ENCODE measurements at regions not wholly inside any gene's neighbourhood (a gene's known extent, or its start where the extent isn't known, plus 50 kb on each side); places are given as distances from the start of the nearest gene placed in this dataset.
"Not testable (repeated sequence)": the region's sequence is repeated elsewhere in the genome, so short reads cannot be mapped to it uniquely, and the experiment has no call there.

GRCh38 chr10:59000162-59000825 lies 176.1 kb upstream of the PHYHIPL start:
- DNase-seq: no peak

DNA sequence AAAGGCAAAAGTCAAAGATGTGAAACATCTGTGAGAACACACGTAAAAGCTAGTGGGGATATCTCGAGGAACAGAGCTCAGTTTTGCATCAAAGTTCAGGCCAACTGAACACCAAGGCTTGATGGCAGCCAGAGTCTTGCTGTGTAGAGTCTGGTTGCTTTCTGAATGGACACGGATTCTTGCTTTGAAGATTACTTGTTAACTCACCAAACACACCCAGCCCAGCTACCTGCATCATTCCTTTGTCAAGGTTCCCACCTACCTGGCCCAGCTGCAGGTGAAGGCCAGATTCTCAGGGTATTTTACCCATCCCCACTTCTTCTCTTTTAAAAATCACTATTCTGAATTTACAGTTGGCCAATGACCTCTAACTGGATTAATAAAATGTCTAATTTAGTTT lies 174.4 kb upstream of the PHYHIPL start:
- no peak for DNase-seq

DNA sequence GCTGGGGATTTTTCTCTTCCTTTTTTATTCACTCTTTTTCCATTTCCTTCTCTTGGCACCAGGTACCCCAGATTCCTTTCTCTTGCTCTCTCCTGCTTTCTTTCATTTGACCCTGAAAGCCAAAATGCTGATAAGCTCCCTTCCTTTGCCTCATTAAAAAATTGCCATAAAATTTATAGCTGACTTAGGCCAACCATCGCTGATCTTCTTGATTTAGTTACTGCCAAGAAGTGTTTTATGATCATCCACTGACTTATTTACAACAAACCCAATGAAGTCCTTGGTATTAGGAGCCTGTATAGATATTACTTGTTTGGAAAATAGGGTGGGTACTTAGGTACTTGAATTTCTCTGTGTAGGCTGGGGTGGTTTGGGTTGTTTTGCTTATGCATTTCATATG lies 173.2 kb upstream of the PHYHIPL start:
- DNase-seq: no peak

DNA sequence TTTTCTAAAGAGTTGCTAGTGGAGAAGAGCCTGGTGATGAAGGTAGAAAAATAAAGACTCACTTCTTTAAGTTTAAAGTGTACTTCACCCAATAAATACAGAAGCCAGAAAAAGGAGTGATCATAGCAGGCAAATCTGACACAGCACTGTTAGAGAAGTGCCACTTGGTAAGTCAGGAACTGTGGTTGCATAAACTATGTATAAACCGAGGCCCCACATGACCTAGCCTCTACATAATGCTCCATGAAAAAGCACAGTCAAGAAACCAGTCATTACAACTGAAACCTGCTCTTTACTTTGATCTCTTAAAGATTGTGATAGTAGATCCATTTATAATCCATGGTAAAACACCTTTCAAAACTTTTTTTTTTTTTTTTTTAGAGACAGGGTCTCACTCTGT lies 172.1 kb upstream of the PHYHIPL start:
- DNase-seq: no peak

DNA sequence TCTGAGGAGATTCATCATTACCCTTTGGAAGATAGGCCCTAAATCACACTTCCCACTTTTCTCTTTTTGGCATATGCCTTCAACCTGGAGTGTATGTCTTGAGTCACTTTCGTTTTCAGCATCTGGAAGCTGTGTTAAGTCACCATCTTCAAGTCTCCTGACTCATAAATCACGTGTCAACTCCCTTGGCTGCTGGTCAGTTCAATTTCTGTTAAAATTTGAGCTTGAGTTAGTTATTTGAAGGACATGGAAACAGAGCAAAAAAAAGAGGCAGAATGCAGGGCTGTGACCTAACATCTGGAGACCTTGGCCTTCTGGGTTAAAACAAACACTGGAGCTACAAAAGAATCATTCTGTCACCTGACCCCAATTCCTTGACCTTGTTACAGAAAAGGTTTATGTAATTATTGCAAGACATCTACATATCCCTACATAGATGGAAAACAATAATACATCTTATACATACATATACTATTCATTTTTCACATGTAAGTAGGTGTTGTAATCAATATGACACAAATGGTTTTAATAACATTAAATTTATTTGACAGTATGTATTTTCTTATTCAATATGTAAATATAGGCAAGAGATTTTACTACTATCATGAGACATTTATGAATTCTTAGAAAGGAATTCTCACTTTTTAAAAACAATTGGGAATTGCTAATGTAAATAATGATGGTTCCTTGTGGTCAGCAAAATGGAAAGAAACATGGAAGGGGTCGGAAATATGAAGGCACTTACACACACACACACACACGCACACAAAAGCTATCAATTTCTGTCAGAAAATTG lies 169.7 kb upstream of the PHYHIPL start:
- no peak for DNase-seq

DNA sequence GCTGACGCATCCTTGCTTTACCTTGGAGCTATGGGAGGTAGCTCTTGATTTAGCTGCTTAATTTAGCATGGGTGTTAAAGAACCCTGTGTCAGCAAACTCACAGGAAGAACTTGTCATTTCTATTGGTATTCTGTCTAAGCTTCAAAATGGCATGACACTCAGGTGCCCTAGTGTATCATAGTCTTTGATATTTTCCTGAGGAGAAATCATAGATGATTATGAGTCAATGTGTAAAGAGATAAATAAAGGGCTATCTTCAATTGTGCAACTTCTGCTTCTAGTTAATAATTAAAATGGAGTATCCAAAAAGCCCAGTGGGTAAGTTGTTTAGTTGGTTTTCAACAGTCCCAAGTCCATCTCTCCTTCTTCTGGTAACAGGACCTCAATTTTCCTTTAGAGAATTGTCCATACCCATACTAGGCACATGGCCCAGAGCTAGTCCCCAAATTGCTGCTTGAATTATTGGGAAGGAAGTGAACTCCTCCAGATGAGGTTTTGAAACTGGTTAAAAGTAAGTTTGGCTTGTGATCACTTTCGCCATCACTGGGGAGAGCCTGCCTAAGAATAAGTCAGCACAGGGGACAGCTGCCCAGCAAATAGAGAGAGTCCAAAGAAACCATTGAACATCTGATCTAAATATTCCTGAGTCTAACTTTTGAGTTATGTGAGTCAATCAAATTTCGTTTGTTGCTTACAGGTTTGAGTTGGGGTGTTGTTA lies 169.0 kb upstream of the PHYHIPL start:
- no peak for DNase-seq

- no peak for DNase-seq
Observed at GRCh38 chr10:59008452-59008851, 168.0 kb upstream of the PHYHIPL start.

DNA sequence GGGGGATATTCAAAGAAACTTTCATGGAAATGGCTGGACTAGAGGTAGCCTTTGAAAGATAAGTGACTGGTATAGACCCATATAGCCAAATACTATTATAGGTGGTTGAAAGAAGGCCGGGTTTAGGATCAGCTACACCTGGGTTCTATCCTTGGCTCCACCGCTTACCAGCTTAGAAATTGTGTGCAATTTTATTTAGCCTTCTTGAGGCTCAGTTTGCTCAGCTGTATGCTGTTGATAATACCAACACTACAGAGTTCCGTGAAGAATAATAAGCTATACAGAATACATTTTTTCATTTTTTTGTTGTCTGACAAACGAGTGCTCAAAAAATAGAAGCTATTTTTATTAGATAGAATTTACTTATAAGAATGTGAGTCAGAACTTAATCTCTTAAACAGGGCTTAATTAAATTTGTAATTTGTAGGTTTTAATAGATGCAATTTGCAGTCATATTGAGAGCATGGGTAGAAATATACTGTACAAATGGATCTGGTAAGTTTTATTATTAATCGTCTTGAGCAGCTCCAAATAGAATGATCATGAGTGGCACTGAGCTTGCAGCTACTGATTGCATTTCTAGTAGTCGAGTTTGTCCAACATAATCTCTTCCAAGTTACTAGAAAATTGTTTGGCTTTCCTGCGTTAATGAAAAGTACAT lies 164.3 kb upstream of the PHYHIPL start:
- no peak for DNase-seq

DNA sequence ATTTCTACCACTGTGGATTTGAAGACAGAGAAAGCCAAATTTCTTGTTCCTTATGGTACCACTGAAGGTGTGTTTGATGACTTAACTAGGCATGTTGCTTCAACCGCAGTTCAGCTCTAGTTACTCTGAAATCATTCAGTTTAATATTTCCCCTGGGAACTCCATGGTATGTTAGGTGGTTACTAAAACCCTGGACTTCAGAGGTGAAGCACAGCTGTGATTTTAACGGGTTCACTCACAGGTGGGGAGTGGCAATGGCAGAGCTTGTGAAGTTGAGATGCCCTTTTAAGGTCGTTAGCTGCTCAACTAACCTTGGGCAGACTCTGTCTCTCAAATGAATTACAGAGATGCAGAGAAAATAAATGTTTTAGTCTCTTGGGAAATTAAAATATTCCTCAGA lies 163.6 kb upstream of the PHYHIPL start:
- DNase-seq: no peak

- no peak for DNase-seq
Observed at GRCh38 chr10:59016043-59016442, 160.4 kb upstream of the PHYHIPL start.

DNA sequence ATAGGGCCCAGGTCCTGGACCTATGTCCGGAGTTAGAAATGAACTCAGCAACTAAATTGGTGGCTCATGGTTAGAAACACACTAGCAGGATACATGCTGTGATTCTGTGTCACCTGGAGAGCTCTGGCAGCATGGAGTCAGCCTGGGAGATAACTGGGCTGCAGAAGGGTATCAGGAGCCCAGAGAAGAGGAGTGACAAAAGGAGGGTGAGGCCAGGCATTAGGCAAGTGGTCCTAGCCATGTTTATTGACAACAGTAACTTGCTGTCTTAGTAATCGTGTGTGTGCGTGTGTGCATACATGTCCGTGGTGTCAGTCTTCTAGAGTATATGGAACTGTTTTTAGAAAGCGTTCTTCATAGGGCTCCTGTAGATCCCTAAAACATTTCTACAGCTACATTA lies 157.5 kb upstream of the PHYHIPL start:
- no peak for DNase-seq

- no peak for DNase-seq
Observed at GRCh38 chr10:59019603-59020002, 156.8 kb upstream of the PHYHIPL start.

DNA sequence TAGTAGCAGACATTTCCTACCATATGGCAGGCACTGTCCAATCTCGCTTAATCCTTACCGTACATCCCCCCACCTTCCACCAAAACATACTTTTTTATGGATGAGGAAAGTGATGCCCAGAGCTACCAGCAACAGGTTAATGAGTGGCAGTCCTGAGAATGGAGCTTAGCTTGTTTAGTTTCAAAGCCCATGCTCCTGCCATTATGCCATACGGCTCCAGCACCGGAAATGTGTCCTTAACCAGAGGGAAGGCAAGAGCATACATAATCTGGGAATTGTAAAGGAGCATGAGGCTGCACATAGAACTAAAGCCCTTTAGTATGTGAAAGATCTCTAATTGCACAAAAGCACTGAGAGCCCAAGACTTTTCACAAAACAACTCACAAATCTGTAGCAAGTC lies 155.9 kb upstream of the PHYHIPL start:
- no peak for DNase-seq

GRCh38 chr10:59025981-59026765 lies 150.3 kb upstream of the PHYHIPL start:
- DNase-seq: no peak

GRCh38 chr10:59027975-59028655 lies 148.3 kb upstream of the PHYHIPL start:
- no peak for DNase-seq

- no peak for DNase-seq
Observed at GRCh38 chr10:59033622-59034021, 142.8 kb upstream of the PHYHIPL start.

- no peak for DNase-seq
Observed at GRCh38 chr10:59036311-59037017, 140.0 kb upstream of the PHYHIPL start.

GRCh38 chr10:59037018-59037389 lies 139.4 kb upstream of the PHYHIPL start:
- DNase-seq: no peak

GRCh38 chr10:59037506-59037905 lies 138.9 kb upstream of the PHYHIPL start:
- no peak for DNase-seq

DNA sequence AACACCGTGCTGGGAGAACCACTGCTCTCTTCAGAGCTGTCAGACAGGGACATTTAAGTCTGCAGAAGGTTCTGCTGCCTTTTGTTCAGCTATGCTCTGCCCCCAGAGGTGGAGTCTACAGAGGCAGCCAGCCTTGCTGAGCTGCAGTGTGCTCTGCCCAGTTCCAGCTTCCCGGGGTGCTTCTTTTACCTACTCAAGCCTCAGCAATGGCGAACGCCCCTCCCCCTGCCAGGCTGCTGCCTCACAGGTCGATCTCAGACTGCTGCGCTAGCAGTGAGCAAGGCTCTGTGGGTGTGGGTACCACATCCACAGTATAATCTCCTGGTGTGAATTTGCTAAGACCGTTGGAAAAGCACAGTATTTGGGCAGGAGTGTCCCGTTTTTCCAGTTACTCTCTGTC lies 133.1 kb upstream of the PHYHIPL start:
- not testable (repeated sequence) for DNase-seq

DNA sequence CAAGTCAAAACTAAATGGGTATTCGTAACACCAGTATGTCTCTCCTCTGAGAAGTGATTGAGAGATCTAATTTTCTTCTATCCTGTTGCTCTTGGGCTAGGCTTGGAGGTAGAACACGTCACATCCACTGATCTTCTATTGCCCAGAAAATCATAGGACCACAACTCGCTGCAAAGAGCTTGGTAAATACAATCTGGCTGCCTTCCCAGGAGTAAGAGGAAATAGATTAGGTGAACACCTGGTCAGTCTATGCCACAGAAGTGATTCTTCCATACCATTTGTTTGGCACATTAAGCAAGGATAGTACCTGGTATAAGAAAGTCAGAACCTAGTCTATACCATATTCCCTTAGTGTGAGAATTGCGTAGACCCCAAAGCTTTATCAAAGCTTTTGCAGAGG lies 129.3 kb upstream of the PHYHIPL start:
- no peak for DNase-seq

Data from T1000 (cell line).